IPS DF 4.7 (cell line): ENCODE measurements at regions not wholly inside any gene's neighbourhood (a gene's known extent, or its start where the extent isn't known, plus 50 kb on each side); places are given as distances from the start of the nearest gene placed in this dataset.

Experiments
- DNase-seq: peaks from one replicate; pipeline ENCODE4 v3.0.0-alpha.2; 2013; ENCODE audit warnings: low spot score; ENCODE audit errors: extremely low read depth

DNA sequence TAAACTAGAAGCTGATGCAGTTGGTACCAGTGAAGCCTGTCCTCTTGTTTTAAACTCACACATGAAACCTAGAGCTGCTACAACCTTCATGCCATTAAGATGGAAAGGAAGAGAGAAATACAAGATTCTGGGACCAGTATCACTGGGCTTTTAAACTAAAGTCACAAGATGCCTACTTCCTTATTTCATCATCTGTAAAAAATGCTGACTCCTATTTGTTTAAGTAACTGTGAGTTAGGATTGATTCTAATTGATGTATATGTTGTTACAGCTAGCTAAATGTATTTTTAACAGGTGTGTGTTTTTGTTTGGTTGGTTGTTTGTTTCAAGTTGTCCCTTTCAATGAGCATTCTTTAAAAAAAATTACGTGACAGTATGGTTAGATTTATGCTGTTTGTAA is 833.3 kb upstream of the PRMT6 start:
- DNase-seq, result no peak

DNA sequence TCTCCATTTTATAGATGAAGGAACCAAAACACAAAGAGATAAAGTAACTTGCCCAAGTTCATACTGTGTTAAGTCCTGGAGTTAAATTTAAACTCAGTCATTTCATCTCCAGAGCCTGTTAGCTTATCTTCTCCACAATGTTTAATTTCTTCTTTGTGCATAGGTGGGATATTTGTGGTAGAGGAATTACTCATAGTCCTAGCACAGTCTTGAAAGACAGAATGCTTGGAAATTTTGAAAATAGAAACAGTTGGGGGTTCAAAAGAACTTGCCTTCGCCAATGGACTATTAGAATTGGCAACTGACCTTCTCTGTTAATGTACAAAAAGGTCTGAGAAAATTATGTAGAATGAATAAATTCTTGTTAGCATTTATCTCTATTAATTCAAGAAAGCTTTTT is 832.0 kb upstream of the PRMT6 start:
- DNase-seq, result no peak

DNA sequence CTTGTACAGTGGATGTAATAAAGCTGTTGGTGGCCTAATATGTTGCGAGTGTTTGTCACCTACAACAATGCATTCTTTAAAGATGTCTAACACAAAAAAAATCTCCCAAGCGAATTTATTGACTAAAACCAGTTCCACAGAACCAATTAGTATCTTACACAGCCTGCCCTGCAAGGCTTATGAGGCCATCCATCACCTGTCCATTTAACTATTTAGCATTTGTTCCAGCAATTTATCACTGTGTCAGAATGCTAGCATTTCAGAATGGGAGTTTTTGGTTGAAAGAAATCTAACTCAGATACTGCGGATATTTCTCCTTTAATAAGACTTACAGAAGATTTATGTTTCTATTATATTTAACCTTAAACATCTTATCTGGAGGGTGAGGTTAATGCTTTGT is 831.1 kb upstream of the PRMT6 start:
- no peak for DNase-seq

DNA sequence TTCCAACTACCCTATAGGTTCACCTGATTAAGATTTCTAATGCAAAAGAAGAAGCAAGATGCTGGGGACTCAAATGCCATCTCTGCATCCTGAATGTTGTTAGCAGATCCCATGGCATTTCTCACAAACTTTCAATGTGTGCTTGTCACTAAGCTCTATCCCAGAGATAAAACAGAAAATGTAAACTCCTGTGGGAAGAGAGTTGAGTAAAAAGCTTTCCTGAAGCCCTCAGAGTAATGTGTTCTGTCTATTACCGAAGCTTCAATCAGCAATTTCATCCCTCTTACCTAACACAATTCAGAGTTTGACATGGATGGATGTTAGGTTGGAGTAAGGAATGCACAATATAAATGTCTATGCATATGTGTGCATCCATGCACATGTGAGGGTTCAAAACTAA is 829.9 kb upstream of the PRMT6 start:
- DNase-seq, result no peak

DNA sequence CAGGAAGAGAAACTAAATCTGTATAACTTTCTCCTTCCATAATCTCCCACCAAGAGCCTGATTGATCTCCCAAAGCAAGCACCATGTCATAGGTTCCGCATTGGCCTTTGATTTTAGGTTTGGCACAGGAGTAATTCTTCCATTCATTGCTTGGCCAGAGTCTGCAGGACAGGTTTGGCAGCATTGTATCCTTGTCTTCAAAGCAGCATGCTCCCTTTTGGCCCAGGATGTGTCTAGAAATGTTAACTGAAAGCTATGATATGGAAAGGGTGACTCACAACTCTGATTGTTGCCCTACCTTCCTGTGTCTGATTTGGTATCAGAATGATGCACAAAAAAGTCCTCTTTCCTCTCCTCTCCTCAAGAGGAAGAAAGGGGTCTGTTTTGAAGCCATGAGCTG is 824.3 kb upstream of the PRMT6 start:
- no peak for DNase-seq

DNA sequence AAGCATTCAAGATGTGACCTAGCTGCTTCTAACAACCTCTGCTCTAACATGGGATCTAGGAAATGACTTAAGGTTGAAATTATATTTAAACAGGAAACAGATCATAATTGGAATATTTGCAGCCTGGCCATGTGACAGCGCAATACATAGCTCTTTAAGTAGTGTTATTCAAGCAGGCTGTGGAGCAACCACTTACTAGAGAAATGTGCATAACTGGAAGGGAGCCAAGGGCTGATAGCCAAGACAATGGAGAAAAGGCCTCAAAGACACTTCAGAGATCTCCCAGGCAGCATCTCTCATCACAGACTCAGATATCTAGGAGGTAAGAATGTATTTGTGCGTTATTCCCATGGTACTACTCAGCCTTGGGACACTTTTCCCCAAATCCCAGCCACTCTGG is 823.0 kb upstream of the PRMT6 start:
- no peak for DNase-seq

DNA sequence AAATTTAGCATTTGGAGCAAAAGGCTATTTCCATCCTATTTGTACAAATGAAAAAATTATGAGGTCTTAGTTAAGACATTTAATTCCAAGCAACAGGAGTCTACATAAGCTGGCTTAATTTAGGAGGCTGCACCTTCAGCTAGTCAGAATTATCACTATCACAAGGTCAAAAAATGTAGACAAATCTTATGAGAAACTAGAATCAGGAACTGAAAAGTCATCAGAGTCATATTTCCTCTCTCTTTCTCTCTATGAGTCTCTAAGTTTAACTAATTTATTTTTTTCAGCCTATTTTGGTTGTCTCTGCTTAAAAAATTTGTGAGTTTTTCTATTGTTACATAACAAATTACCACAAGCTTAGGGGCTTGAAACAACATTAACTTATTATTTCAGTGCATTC is 807.1 kb upstream of the PRMT6 start:
- DNase-seq, result no peak

DNA sequence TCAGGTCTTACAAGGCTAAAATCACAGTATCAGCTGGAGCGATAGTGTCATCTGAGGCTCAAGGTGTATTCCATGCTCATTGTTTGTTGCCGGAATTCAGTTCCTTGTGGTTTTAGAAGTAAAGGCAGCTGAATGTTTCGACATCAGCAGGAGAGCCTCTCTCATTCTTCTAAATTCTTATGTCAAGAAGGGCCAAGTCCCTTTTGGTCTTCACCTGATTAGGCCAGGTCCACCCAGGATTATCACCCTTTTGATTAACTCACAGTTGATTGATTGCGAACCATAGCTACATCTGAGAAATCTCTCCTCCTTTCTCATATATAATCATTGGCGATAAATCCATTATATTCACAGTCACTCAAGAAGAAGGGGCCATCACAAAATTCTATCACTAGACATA is 806.7 kb upstream of the PRMT6 start:
- DNase-seq, result no peak

DNA sequence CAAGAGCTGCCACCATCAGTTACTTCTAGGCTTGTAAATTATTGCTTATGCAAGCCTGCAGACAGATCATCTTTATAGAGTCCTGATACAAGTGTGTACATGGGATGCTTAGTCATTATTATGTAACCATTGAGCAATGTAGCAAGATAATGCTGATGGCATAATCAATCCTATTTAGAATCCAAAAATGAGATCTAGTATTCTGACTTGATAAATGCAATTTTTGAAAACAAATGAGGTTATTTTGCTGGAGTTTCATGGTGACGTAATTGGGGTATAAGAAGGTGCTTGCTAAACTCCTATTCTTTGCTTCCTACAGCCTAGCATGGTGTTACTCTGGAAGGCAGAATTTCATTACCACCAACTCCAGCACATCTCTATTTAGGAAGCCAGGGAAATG is 801.7 kb upstream of the PRMT6 start:
- DNase-seq, result no peak

DNA sequence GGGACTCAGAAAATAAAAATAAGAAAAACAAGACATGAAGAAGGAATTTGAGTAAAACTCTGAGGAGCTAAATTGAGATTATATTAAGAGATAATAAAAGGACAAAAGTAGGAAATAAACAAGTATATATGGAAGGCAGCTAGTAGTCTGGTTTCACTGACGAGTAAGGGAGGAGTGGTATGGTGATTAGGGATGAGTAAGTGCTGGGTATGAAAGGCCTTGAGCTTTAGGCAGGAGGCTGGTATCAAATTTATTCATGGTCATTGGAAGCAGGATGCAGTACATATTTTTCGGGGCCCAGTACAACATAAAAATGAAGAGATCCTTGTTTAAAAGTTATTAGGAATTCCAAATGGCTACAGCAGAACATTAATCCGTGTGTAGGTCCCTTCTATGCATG is 789.7 kb upstream of the PRMT6 start:
- DNase-seq, result no peak

DNA sequence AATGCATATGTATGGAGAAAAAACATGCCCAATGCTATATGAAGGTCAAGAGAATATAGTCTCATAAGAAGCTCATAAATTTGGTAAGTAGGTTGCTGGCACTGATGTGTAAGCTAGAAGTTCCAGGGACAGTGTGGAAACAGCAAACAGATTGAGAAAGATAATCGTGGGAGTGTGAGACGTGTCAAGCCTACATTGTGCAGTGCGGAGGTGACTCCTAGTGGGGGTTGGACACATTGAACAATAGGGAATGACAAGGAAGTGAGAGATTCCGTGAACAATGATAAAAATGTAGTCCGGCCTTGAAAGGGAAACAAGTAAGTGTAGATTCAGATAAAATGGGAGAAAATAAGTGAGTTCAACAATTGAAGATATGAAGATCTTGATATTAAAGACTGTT is 788.4 kb upstream of the PRMT6 start:
- no peak for DNase-seq

DNA sequence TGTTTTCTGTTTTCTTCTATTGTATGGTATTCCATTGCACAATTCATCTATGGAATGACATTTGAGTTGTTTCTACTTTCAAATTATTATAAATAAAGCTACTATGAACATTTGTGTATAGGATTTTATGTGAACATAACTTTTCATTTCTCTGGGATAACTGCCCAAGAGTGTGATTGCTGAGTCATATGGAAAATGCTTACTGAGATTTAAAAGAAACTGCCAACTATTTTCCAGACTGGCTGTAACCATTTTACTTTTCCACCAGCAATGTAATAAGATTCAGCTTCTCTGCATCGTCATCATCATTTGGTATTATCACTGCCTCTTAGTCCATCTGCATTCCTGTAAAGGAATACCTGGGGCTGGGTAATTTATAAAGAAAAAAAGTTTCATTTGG is 779.6 kb upstream of the PRMT6 start:
- DNase-seq, result no peak

DNA sequence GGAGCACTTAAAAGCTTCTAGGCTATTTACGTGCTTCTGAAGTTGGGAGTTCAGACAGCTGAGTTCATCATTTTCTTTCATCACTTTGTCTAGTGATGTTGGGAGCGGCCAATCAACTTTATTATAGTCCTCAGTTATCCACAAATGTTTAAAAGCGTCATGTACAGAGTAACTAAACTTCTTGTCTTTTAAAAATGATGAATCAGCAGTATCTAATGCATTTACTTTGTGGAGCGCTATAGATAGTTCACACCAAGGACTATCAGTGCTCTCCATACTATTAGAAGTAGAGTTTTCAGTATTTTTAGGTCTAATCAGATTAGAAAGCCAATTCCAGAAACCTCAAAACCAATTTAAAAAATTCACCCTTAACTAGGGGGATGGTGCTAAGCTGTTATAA is 778.7 kb upstream of the PRMT6 start:
- no peak for DNase-seq

DNA sequence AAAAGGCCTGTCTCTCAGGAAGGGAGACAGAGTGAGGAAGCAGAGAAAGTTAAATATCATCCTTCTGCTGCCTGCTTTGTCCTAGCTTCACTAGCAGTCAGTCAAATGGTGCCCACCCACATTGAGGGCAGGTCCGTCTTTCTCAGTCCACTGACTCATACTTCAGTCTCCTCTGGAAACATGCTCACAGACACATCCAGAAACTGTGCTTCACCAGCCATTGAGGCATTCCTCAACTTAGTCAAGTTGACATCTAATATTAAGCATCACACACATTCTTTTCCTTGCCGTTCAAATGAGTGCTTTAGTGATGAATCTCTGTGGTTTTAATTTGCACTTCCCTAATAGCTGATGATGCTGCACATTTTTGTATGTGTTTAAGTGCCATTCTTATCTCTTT is 777.8 kb upstream of the PRMT6 start:
- no peak for DNase-seq

DNA sequence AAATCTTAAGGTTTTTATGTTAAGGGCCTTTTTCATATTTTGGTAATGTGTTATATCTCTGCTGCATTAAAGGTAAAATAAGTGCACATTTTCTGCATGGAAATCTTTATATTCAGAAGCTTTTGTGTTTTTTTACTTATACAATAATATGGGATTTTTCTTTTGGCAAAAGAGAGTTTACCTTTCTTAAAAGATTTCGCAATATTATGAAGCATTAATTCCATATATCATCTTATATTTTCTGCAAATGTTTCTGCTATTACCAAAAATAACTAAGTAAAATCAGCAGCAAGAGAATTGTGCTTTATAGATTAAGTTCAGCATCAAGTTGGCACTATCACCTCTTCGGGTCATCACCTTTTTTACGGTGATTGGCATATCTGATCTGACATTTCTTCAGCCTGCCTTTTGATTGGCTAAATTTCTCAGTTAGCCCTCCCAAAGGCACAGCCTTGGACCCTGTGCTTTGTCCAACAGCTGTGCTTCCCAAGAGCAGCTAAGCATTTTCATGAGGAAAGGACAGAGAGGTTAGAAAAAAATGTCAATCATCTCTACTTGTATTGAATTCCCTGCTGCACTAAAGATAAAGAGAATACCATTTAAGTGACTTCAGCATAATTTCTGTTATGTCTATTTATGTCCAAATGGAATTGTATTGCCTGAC is 767.1 kb upstream of the PRMT6 start:
- no peak for DNase-seq

DNA sequence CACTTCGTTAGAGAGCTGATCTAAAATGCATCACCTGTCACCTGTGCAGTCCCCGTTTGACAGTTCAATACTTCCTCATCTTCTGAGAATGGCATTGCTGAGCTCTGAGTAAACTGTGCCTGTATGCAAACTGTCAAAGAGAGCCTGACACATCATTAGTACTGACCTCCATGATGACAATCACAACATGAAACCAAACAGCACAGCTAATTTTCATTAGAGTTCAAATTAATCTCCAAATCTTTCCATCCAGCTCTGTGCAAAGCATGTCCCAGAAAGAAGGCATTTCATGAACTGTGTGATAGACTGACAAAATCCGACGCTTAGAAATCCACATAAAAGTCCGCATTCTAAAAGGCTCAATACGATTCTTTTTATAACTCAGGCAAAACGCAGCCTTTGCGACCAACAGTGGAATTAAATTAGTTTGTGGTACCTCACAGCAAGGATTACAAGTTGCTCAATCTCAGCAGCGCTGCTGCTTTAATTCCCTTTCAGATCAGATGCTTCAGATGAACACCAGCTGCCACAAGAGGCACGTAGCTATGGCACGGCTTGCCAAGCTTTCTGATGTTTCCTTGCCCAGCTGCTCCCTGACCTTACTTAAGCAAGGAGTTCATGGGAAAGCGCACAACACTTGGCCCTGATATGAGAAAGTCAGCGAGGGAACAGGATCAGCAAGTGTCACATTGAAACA is 765.5 kb upstream of the PRMT6 start:
- DNase-seq, result no peak

DNA sequence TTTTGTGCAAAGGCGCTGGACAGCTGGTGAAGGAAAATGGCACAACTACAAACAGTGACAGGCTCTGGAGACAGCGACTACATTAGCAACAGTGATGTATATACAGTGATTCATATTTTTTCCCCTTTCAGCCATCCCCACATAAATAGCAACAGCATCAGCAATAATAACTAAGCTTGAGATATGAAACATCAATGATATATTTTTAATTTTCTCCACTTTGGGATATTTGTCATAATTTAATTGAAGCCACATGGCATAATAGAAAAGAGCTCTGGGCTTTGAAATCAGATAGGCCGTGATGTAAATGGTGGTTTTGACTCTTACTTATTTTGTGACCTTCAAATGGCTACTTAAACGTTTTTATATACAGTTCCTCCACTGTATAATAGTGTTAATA is 764.3 kb upstream of the PRMT6 start:
- no peak for DNase-seq

DNA sequence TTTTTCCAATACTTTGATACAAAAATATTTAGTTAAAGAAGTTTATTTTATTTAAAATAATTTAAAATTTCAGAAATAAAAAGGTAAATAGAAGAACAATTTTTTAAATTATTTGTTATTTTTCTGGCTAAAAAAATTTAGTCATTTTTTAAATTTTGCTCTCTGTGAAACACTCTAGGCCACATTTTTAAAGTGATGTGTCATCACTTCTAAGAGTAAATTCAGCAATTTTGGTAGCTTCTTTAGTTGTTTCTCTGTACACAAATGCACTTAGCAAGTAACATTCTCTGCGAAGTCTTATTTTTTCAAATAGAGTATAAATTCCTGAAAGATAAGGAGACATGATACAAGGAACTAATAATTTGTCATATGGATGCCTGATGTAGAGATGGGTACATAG is 760.0 kb upstream of the PRMT6 start:
- no peak for DNase-seq

DNA sequence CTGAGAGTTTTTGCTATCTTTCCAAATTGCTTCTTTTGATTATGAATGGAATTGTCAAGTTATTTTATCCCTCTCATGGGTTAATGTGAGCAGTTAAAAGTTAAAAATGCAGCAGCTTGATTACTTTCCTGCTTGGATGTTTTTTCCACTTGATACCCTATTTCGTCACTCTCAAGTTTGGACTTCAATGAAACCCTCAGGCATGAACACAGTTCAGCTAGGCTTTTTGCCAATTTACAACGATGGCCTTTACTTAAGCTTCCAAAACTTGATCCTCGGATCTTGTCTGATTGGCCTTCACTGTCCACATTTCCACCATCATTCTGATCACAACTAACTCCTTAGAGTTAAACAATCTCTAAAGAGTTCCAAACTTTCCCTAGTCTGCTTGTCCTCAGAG is 752.4 kb upstream of the PRMT6 start:
- no peak for DNase-seq

DNA sequence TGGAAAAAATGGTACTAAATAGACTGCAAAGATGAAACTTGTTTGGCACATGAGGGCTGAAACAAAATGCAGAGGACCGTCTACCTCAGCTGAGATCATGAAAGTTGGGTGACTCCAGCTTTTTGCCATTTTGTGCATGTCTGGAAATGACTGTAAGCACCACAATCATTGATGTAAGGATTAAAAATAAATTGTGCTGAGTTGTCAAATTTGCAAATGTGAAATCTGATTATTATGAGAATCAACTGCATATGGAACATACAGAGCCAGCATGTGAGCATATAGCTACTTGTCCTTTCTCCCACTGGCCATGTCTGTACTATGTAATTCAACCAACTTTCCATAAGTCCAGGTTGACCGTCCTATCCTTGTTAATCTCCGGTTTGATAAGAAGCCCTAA is 736.9 kb upstream of the PRMT6 start:
- no peak for DNase-seq

DNA sequence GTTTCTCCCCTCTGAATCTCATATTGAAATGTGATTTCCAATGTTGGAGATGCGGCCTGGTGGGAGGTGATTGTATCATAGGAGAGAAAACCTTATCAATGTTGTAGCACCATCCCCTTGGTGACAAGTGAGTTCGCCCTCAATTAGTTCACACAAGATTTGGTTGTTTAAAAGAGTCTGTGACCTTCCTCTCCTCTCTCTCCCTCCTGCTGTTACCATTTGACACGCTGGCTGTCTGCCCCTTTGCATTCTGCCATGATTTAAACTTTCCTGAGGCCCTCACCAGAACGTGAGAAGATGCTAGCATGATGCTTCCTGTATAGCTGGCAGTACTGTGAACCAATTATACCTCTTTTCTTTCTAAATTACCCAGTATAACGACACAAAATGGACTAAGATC is 730.9 kb upstream of the PRMT6 start:
- no peak for DNase-seq

DNA sequence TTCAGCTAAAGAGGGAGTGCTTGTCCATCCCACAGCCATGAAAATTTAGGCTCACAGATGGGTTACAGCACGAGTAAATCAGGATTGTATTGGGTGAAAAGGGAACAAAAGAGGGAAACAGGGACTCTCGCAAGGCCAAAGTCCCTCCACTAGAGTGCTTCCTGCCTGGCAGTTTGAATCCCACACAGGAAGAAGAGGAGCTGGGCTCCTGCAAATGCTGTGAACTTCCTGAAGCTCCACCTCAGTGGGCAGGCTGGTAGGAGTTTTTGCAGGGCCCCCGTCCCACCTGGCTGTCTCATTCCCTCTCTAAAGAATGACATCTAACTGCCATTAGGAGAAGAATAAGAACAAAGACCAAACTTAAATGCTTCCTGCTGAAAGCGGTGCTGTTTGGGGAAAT is 712.0 kb upstream of the PRMT6 start:
- DNase-seq, result no peak

DNA sequence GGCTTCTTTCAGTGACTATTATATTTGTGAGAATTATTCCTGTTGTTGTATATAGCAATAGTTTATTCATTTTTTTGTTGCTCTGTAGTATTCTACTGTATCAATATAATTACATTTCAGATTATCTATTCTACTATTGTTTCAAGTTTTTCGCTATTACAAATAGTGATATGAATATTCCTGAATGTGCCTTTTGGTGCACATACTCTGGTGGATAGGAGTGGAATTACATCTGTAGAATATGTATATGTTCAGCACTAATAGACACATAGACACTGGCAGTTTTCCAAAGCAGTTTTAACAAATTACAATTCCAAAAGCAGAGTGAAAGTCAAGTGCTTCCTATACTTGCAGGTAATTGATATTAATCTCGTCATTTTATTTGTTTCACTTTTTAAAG is 696.2 kb upstream of the PRMT6 start:
- no peak for DNase-seq
